ENCODE measurements at regions not wholly inside any gene's neighbourhood (a gene's known extent, or its start where the extent isn't known, plus 50 kb on each side); places are given as distances from the start of the nearest gene placed in this dataset.
A peak's percentile ranks its signal among the peaks of the same experiment; 100 is the strongest.
"Not testable (repeated sequence)": the region's sequence is repeated elsewhere in the genome, so short reads cannot be mapped to it uniquely, and the experiment has no call there.

GRCh38 chr15:96125721-96126415, 204.6 kb upstream of the NR2F2 start:
- no peak for DNase-seq

GRCh38 chr15:96126859-96127258, 203.6 kb upstream of the NR2F2 start:
- no peak for DNase-seq

- DNase-seq, result no peak
Measured at GRCh38 chr15:96130734-96131133, 199.8 kb upstream of the NR2F2 start.

GRCh38 chr15:96132126-96132525, 198.4 kb upstream of the NR2F2 start:
- no peak for DNase-seq

GRCh38 chr15:96135166-96136093, 195.1 kb upstream of the NR2F2 start:
- no peak for DNase-seq

GRCh38 chr15:96138985-96139384, 191.5 kb upstream of the NR2F2 start:
- DNase-seq, result no peak

- no peak for DNase-seq
Measured at GRCh38 chr15:96142498-96142897, 188.0 kb upstream of the NR2F2 start.

GRCh38 chr15:96144734-96145133, 185.8 kb upstream of the NR2F2 start:
- no peak for DNase-seq

- no peak for DNase-seq
Measured at GRCh38 chr15:96146726-96147125, 183.8 kb upstream of the NR2F2 start.

GRCh38 chr15:96147267-96147666, 183.2 kb upstream of the NR2F2 start:
- DNase-seq, result no peak

- DNase-seq, result no peak
Measured at GRCh38 chr15:96150254-96150653, 180.2 kb upstream of the NR2F2 start.

- not testable (repeated sequence) for DNase-seq
Measured at GRCh38 chr15:96151749-96152148, 178.8 kb upstream of the NR2F2 start.

- DNase-seq, result no peak
Measured at GRCh38 chr15:96153929-96154328, 176.6 kb upstream of the NR2F2 start.

- no peak for DNase-seq
Measured at GRCh38 chr15:96158938-96159337, 171.6 kb upstream of the NR2F2 start.

- peak; percentile 74 for DNase-seq
Measured at GRCh38 chr15:96160269-96160668, 170.2 kb upstream of the NR2F2 start.

- no peak for DNase-seq
Measured at GRCh38 chr15:96160800-96161199, 169.7 kb upstream of the NR2F2 start.

- DNase-seq, result no peak
Measured at GRCh38 chr15:96162322-96162721, 168.2 kb upstream of the NR2F2 start.

- no peak for DNase-seq
Measured at GRCh38 chr15:96165081-96165480, 165.4 kb upstream of the NR2F2 start.

- no peak for DNase-seq
Measured at GRCh38 chr15:96165775-96166174, 164.7 kb upstream of the NR2F2 start.

- no peak for DNase-seq
Measured at GRCh38 chr15:96166223-96167200, 164.0 kb upstream of the NR2F2 start.

- not testable (repeated sequence) for DNase-seq
Measured at GRCh38 chr15:96170616-96170978, 159.9 kb upstream of the NR2F2 start.

GRCh38 chr15:96170979-96171739, 159.3 kb upstream of the NR2F2 start:
- DNase-seq, result no peak
